ENCODE measurements at regions not wholly inside any gene's neighbourhood (a gene's known extent, or its start where the extent isn't known, plus 50 kb on each side); places are given as distances from the start of the nearest gene placed in this dataset.

DNA sequence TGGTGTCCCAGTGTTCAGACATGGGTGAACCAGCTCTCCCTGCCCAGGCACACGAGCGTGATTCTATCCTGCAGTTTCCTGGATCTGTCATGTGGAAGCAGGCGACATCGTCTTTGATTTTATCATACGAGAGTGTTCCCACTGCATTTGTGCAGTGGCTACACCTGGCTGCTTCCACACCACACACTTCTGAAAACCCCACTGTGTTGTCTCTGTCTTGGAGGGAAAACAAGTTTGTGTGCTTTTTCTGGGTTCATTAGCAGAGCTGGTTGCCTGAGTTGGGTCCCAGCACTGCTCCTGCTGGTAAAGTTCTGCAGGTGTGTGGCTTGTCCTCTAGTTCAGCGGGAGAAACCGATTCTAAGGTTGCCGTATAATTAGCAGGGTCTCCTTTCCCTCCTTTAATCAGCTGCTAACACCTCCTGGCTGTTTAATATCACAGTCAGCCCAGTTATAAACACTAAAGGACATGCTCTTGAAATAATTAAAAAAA lies 58.5 kb upstream of the TWIST2 start:
- TF ChIP-seq BCL11B (tag by site-specific recombination; IDR thresholded peaks at IDR 0.05; ENCODE audit: low read depth) = no peak
- Histone ChIP-seq H3K4me3 (ENCODE audit: low read depth, low read length) (no peak overlapping the region), H3K36me3 (ENCODE audit: control insufficient read depth in 2 of 2, insufficient read depth in 1 of 2, low read length in 2 of 2) (no peaks in the 10 kb centered on the region), H3K27ac (ENCODE audit: extremely low read depth, low read depth, low read length) (no peak overlapping the region), H3K4me1 (ENCODE audit: control insufficient read depth, insufficient read depth, low read length) (no peaks in the 10 kb centered on the region), H3K9me3 (ENCODE audit: control insufficient read depth, insufficient read depth, low read depth, low read length) (no peaks in the 10 kb centered on the region)
- POLR2A ChIA-PET = no interaction called here
- CTCF ChIA-PET = no interaction called here

DNA sequence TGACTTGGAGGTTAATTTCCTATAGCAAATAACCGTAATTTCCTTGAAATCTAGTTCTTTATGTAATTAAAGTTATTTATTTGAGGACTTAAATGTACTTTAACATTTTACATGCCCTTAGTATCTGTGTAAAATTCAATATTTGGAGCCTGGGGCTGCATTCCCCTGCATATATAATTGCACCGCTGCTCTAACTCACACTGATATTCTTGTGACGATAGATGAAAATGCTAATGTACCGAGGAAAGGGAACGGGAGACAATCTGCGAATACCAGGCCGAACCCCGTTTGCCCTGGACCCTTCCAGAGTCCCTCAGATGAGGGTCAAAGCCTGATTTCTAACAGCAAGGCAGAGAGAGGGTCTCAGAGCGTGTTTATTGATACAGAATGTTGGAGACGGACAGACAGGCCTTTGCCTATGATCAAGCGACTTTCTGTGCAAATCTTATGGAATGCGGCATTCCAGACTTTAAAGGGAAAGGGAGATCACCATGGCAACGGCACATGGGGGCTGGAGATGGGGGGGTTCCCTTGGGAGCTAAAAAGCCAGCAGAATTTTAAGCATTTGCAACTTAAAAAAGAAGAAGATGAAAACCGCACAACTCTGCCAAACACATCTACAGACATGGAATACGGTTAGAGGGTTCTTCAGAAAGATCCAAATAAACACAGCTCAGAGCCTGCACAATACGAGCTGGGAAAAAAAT lies 57.6 kb upstream of the TWIST2 start:
- Histone ChIP-seq H3K4me3 (ENCODE audit: low read depth, low read length) (no peak overlapping the region), H3K27ac (ENCODE audit: extremely low read depth, low read depth, low read length) (no peak overlapping the region), H3K36me3 (ENCODE audit: control insufficient read depth in 2 of 2, insufficient read depth in 1 of 2, low read length in 2 of 2) (no peaks in the 10 kb centered on the region), H3K9me3 (ENCODE audit: control insufficient read depth, insufficient read depth, low read depth, low read length) (no peaks in the 10 kb centered on the region), H3K4me1 (ENCODE audit: control insufficient read depth, insufficient read depth, low read length) (no peaks in the 10 kb centered on the region)
- no peak for TF ChIP-seq ZNF768 (tag by site-specific recombination; IDR thresholded peaks at IDR 0.05)
- CTCF ChIA-PET = no interaction called here
- POLR2A ChIA-PET = no interaction called here

DNA sequence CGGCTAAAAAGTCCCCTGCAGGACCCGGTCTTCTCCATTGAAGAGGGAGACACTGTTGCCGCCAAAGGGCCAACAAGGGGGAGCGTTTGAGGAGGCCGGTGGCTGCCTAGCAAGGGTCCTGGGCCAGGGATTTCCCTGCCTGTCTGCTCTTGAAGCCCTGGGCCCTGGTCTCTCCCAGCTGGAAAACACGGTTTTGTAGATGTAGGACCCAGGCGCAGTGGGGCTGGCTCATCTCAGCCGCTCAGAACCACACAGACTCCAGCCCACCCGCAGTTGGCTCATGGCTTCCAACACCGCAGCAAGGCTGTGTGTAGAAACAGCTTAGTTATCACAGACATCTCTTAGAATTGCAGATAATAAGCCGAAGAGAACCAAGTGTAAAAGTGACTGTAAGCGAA lies 57.1 kb upstream of the TWIST2 start:
- no peaks in the 10 kb centered on the region for H3K9me3 ChIP-seq (ENCODE audit: control insufficient read depth, insufficient read depth, low read depth, low read length)
- no peak overlapping the region for H3K27ac ChIP-seq (ENCODE audit: extremely low read depth, low read depth, low read length)
- TF ChIP-seq ZNF202 (tag by site-specific recombination; IDR thresholded peaks at IDR 0.05; ENCODE audit: borderline replicate concordance) (no peak), ZNF114 (tag by site-specific recombination; IDR thresholded peaks at IDR 0.05) (no peak), FEZF1 (tag by site-specific recombination; IDR thresholded peaks at IDR 0.05) (no peak), ZNF157 (tag by site-specific recombination; IDR thresholded peaks at IDR 0.05) (no peak), ZNF37A (tag by site-specific recombination; IDR thresholded peaks at IDR 0.05) (no peak), ZNF354C (tag by site-specific recombination; IDR thresholded peaks at IDR 0.05; ENCODE audit: borderline replicate concordance, low read depth) (no peak)
- no peak overlapping the region for H3K4me3 ChIP-seq (ENCODE audit: low read depth, low read length)
- H3K36me3 ChIP-seq (ENCODE audit: control insufficient read depth in 2 of 2, insufficient read depth in 1 of 2, low read length in 2 of 2) = no peaks in the 10 kb centered on the region
- ChIA-PET POLR2A (no interaction called here), CTCF (no interaction called here)
- H3K4me1 ChIP-seq (ENCODE audit: control insufficient read depth, insufficient read depth, low read length) = no peaks in the 10 kb centered on the region

DNA sequence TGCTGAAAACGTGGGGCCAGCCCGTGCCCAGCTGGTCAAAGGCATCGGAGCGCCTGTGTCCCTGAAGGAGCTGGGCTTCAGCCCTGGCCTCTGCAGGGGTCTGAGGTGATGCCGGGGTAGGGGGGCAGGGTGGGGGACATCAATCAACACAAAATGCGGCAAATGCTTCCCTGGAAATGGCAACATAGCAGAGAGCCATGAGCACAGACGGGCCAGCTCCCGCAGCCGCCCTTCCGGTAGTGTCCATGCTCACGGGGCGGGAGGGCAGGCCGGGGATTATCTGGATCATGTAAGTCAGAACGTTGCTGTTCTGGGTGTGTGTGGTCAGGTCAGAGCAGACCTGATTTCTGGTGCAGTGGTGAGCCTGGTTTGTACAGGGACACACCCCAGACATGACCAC lies 56.5 kb upstream of the TWIST2 start:
- H3K4me3 ChIP-seq (ENCODE audit: low read depth, low read length) = no peak overlapping the region
- no peaks in the 10 kb centered on the region for H3K36me3 ChIP-seq (ENCODE audit: control insufficient read depth in 2 of 2, insufficient read depth in 1 of 2, low read length in 2 of 2)
- ChIA-PET POLR2A (no interaction called here), CTCF (no interaction called here)
- no peaks in the 10 kb centered on the region for H3K9me3 ChIP-seq (ENCODE audit: control insufficient read depth, insufficient read depth, low read depth, low read length)
- H3K4me1 ChIP-seq (ENCODE audit: control insufficient read depth, insufficient read depth, low read length) = no peaks in the 10 kb centered on the region
- TF ChIP-seq ZNF660 (tag by site-specific recombination; IDR thresholded peaks at IDR 0.05) = no peak
- no peak for TF ChIP-seq ZNF214 (tag by site-specific recombination; IDR thresholded peaks at IDR 0.05; ENCODE audit: borderline replicate concordance)
- no peak for TF ChIP-seq ZFHX2 (tag by site-specific recombination; conservative IDR thresholded peaks at IDR 0.05)
- TF ChIP-seq, protein P1, sequence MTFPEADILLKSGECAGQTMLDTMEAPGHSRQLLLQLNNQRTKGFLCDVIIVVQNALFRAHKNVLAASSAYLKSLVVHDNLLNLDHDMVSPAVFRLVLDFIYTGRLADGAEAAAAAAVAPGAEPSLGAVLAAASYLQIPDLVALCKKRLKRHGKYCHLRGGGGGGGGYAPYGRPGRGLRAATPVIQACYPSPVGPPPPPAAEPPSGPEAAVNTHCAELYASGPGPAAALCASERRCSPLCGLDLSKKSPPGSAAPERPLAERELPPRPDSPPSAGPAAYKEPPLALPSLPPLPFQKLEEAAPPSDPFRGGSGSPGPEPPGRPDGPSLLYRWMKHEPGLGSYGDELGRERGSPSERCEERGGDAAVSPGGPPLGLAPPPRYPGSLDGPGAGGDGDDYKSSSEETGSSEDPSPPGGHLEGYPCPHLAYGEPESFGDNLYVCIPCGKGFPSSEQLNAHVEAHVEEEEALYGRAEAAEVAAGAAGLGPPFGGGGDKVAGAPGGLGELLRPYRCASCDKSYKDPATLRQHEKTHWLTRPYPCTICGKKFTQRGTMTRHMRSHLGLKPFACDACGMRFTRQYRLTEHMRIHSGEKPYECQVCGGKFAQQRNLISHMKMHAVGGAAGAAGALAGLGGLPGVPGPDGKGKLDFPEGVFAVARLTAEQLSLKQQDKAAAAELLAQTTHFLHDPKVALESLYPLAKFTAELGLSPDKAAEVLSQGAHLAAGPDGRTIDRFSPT (tag by site-specific recombination; IDR thresholded peaks at IDR 0.05) = no peak
- no peak for TF ChIP-seq ZBTB7A (tag by site-specific recombination; IDR thresholded peaks at IDR 0.05; ENCODE audit: low read depth)
- no peak for TF ChIP-seq ZNF558 (tag by site-specific recombination; IDR thresholded peaks at IDR 0.05)
- no peak for TF ChIP-seq ZNF426 (tag by site-specific recombination; IDR thresholded peaks at IDR 0.05)
- TF ChIP-seq ZNF707 (tag by site-specific recombination; IDR thresholded peaks at IDR 0.05) = no peak
- no peak for TF ChIP-seq ZNF629 (tag by site-specific recombination; IDR thresholded peaks at IDR 0.05)
- TF ChIP-seq KLF7 (tag by site-specific recombination; IDR thresholded peaks at IDR 0.05; ENCODE audit: borderline replicate concordance) = no peak
- no peak for TF ChIP-seq ZNF155 (tag by site-specific recombination; IDR thresholded peaks at IDR 0.05)
- no peak for TF ChIP-seq FEZF1 (tag by site-specific recombination; IDR thresholded peaks at IDR 0.05)
- no peak for TF ChIP-seq ZNF174 (tag by site-specific recombination; IDR thresholded peaks at IDR 0.05)
- TF ChIP-seq OVOL3 (tag by site-specific recombination; IDR thresholded peaks at IDR 0.05) = no peak
- TF ChIP-seq ZNF221 (tag by site-specific recombination; IDR thresholded peaks at IDR 0.05; ENCODE audit: borderline replicate concordance) = no peak
- TF ChIP-seq BCL11B (tag by site-specific recombination; IDR thresholded peaks at IDR 0.05; ENCODE audit: low read depth) = no peak
- no peak overlapping the region for H3K27ac ChIP-seq (ENCODE audit: extremely low read depth, low read depth, low read length)
